GM18951 (cell line): ENCODE measurements at regions not wholly inside any gene's neighbourhood (a gene's known extent, or its start where the extent isn't known, plus 50 kb on each side); places are given as distances from the start of the nearest gene placed in this dataset.

ENCODE experiments used
- POLR2A ChIP-seq: IDR thresholded peaks from 4 replicates; pipeline ENCODE4 v1.6.1; 2011; ENCODE audit warnings: mild to moderate bottlenecking; ENCODE audit not compliant: insufficient read length, insufficient read depth; ENCODE audit errors: extremely low read depth
- in situ Hi-C: fragments of 300-500 bp; cut with MboI; formaldehyde crosslinking; loops from one replicate; pipeline ENCODE4 v1.12.0; 2022; ENCODE audit warnings: low sequenced_read_pairs, mixed read lengths, inconsistent platforms; ENCODE audit not compliant: unreplicated experiment

GRCh38 chr3:161957467-161957866 lies 460.9 kb downstream of the OTOL1 start:
- in situ Hi-C loops: no loop called here
- TF ChIP-seq POLR2A: no peak

GRCh38 chr3:161964857-161965256 lies 468.2 kb downstream of the OTOL1 start:
- in situ Hi-C loops: no loop called here
- no peak for TF ChIP-seq POLR2A

- in situ Hi-C loops: no loop called here
These were observed 473.3 kb downstream of the OTOL1 start for GRCh38 chr3:161969867-161970266.

GRCh38 chr3:161975201-161975600 lies 478.6 kb downstream of the OTOL1 start:
- in situ Hi-C loops: no loop called here
- no peak for TF ChIP-seq POLR2A

More at GRCh38 chr3:161969867-161970266, 473.3 kb downstream of the OTOL1 start:
- TF ChIP-seq POLR2A: no peak

- TF ChIP-seq POLR2A: no peak
- in situ Hi-C loops: no loop called here
These were observed 480.5 kb downstream of the OTOL1 start for GRCh38 chr3:161977063-161977462.

GRCh38 chr3:161977850-161978249 lies 481.2 kb downstream of the OTOL1 start:
- in situ Hi-C loops: no loop called here
- TF ChIP-seq POLR2A: no peak

GRCh38 chr3:161987933-161988332 lies 491.3 kb downstream of the OTOL1 start:
- TF ChIP-seq POLR2A: no peak
- in situ Hi-C loops: no loop called here

GRCh38 chr3:161989012-161989411 lies 492.4 kb downstream of the OTOL1 start:
- TF ChIP-seq POLR2A: no peak
- in situ Hi-C loops: no loop called here

- in situ Hi-C loops: no loop called here
- no peak for TF ChIP-seq POLR2A
These were observed 493.4 kb downstream of the OTOL1 start for GRCh38 chr3:161990036-161990435.

GRCh38 chr3:161991901-161992540 lies 495.4 kb downstream of the OTOL1 start:
- TF ChIP-seq POLR2A: no peak
- in situ Hi-C loops: no loop called here

- in situ Hi-C loops: no loop called here
- TF ChIP-seq POLR2A: no peak
These were observed 503.2 kb downstream of the OTOL1 start for GRCh38 chr3:161999846-162000245.

- in situ Hi-C loops: no loop called here
- TF ChIP-seq POLR2A: no peak
These were observed 511.1 kb downstream of the OTOL1 start for GRCh38 chr3:162007722-162008121.

GRCh38 chr3:162012633-162013032 lies 516.0 kb downstream of the OTOL1 start:
- TF ChIP-seq POLR2A: no peak
- in situ Hi-C loops: no loop called here

- TF ChIP-seq POLR2A: no peak
- in situ Hi-C loops: no loop called here
These were observed 517.7 kb downstream of the OTOL1 start for GRCh38 chr3:162014284-162014683.

GRCh38 chr3:162015856-162016255 lies 519.2 kb downstream of the OTOL1 start:
- in situ Hi-C loops: no loop called here
- TF ChIP-seq POLR2A: no peak
